IMR-90 (cell line): ENCODE measurements at regions not wholly inside any gene's neighbourhood (a gene's known extent, or its start where the extent isn't known, plus 50 kb on each side); places are given as distances from the start of the nearest gene placed in this dataset.

Source experiments
- ATAC-seq: fragments of 200-7000 bp; cut with Tn5 transposase; 2 replicates; pipeline ENCODE4 v1.9.1; 2020; ENCODE audit warnings: low read depth, mild to moderate bottlenecking, moderate library complexity
- BruUV-seq: library from RNA; stranded (reverse); fragments of 400-500 nt; replicated peaks from 2 replicates; lab custom pipeline; 2021; lab: Mats Ljungman, UMichigan
- CTCF ChIA-PET: fragments of 300-600 bp; formaldehyde crosslinking; extraction: SDS; loops from one replicate; lab custom pipeline; 2021; ENCODE audit warnings: antibody characterized with exemption; lab: Yijun Ruan, JAX
- POLR2A ChIA-PET: fragments of 300-600 bp; sonication (Branson Sonifier 250); formaldehyde crosslinking; loops from one replicate; lab custom pipeline; 2022; ENCODE audit warnings: antibody characterized with exemption; ENCODE audit not compliant: unreplicated experiment; lab: Charles Lee
- DNase-seq: peaks from one replicate; pipeline ENCODE4 v3.0.0; 2013
- H2AFZ ChIP-seq: replicated peaks from 2 replicates; pipeline ENCODE3; 2013; ENCODE audit warnings: low read length, mild to moderate bottlenecking; ENCODE audit not compliant: poor library complexity
- H2AK5ac ChIP-seq: 2 replicates; pipeline ENCODE4 v1.6.1; 2013; ENCODE audit warnings: low read depth, low read length, inconsistent platforms
- H2AK9ac ChIP-seq: replicated peaks from 2 replicates; pipeline ENCODE3; 2013; ENCODE audit warnings: mild to moderate bottlenecking, low read depth, low read length, moderate library complexity; ENCODE audit not compliant: poor library complexity
- H2BK120ac ChIP-seq: 2 replicates; pipeline ENCODE4 v1.6.1; 2013; ENCODE audit warnings: low read depth, low read length, inconsistent platforms
- H2BK15ac ChIP-seq: 3 replicates; pipeline ENCODE4 v1.6.1; 2013; ENCODE audit warnings: low read depth, low read length, inconsistent platforms
- H2BK20ac ChIP-seq: 2 replicates; pipeline ENCODE4 v1.6.1; 2013; ENCODE audit warnings: low read depth, mild to moderate bottlenecking, inconsistent platforms, low read length, moderate library complexity
- H2BK5ac ChIP-seq: 2 replicates; pipeline ENCODE4 v1.6.1; 2013; ENCODE audit warnings: mild to moderate bottlenecking, low read depth, low read length, inconsistent platforms; ENCODE audit not compliant: poor library complexity, severe bottlenecking
- H3K14ac ChIP-seq: replicated peaks from 2 replicates; pipeline ENCODE4 v1.6.1; 2013; ENCODE audit warnings: low read depth, low read length, inconsistent platforms
- H3K18ac ChIP-seq: 2 replicates; pipeline ENCODE4 v1.6.1; 2013; ENCODE audit warnings: low read depth, low read length, control low read depth
- H3K23ac ChIP-seq: 2 replicates; pipeline ENCODE4 v1.6.1; 2013; ENCODE audit warnings: low read depth, low read length, inconsistent platforms
- H3K27ac ChIP-seq: 2 replicates; pipeline ENCODE4 v1.5.1; 2013; ENCODE audit warnings: mild to moderate bottlenecking, control low read depth, low read length; ENCODE audit not compliant: insufficient read depth
- H3K27me3 ChIP-seq: 2 replicates; pipeline ENCODE4 v1.6.1; 2013; ENCODE audit warnings: low read length; ENCODE audit not compliant: control insufficient read depth, insufficient read depth
- H3K36me3 ChIP-seq: 2 replicates; pipeline ENCODE4 v1.6.1; 2013; ENCODE audit warnings: low read length, mixed read lengths; ENCODE audit not compliant: control insufficient read depth, insufficient read depth
- H3K4ac ChIP-seq: 2 replicates; pipeline ENCODE4 v1.6.1; 2013; ENCODE audit warnings: low read depth, low read length, inconsistent platforms
- H3K4me1 ChIP-seq: 2 replicates; pipeline ENCODE4 v1.6.1; 2013; ENCODE audit warnings: low read length, mixed read lengths; ENCODE audit not compliant: control insufficient read depth, insufficient read depth
- H3K4me2 ChIP-seq: 2 replicates; pipeline ENCODE4 v1.6.1; 2013; ENCODE audit warnings: low read depth, mild to moderate bottlenecking, control low read depth, low read length, moderate library complexity
- H3K4me3 ChIP-seq: 2 replicates; pipeline ENCODE4 v1.5.1; 2013; ENCODE audit warnings: low read depth, mild to moderate bottlenecking, control low read depth, low read length, moderate library complexity; ENCODE audit not compliant: insufficient read depth
- H3K56ac ChIP-seq: 2 replicates; pipeline ENCODE4 v1.6.1; 2013; ENCODE audit warnings: low read length, inconsistent platforms; ENCODE audit not compliant: insufficient read depth; ENCODE audit errors: extremely low read depth
- H3K79me1 ChIP-seq, 2 experiments: 2 replicates each; pipeline ENCODE4 v1.6.1; 2013; ENCODE audit warnings: low read length in 2 of 2, inconsistent platforms in 1 of 2, low read depth in 1 of 2
- H3K9ac ChIP-seq: 2 replicates; pipeline ENCODE4 v1.6.1; 2013; ENCODE audit warnings: low read depth, low read length, control low read depth
- H3K9me1 ChIP-seq: 2 replicates; pipeline ENCODE4 v1.6.1; 2013; ENCODE audit warnings: low read length, inconsistent platforms; ENCODE audit not compliant: insufficient read depth
- H3K9me3 ChIP-seq: 2 replicates; pipeline ENCODE4 v1.6.1; 2013; ENCODE audit warnings: low read length; ENCODE audit not compliant: control insufficient read depth, insufficient read depth
- H4K20me1 ChIP-seq: 2 replicates; pipeline ENCODE4 v1.6.1; 2013; ENCODE audit warnings: low read length, inconsistent platforms; ENCODE audit not compliant: insufficient read depth
- H4K5ac ChIP-seq: 2 replicates; pipeline ENCODE4 v1.6.1; 2013; ENCODE audit warnings: mild to moderate bottlenecking, low read depth, low read length, control low read depth
- H4K8ac ChIP-seq, 2 experiments: 2 replicates each; pipeline ENCODE4 v1.6.1; 2013; ENCODE audit warnings: low read depth in 2 of 2, low read length in 2 of 2, control low read depth in 1 of 2, inconsistent platforms in 1 of 2
- H4K91ac ChIP-seq: 2 replicates; pipeline ENCODE4 v1.6.1; 2013; ENCODE audit warnings: low read depth, low read length, inconsistent platforms; ENCODE audit not compliant: insufficient read depth
- BHLHE40 ChIP-seq: fragments of 150-350 bp; IDR thresholded peaks from 2 replicates; pipeline ENCODE4 v1.6.1; 2016; ENCODE audit warnings: mild to moderate bottlenecking, low read depth, low read length
- CEBPB ChIP-seq: IDR thresholded peaks from 2 replicates; pipeline ENCODE4 v1.6.1; 2012; ENCODE audit warnings: low read depth, low read length, improper control_type of control experiment
- CHD1 ChIP-seq: IDR thresholded peaks from 2 replicates; pipeline ENCODE4 v1.6.1; 2012; ENCODE audit warnings: low read depth, low read length, improper control_type of control experiment
- CTCF ChIP-seq: conservative IDR thresholded peaks from 2 replicates; pipeline ENCODE4 v1.5.1; 2012; ENCODE audit warnings: mild to moderate bottlenecking, low read depth, low read length, improper control_type of control experiment
- ELK1 ChIP-seq: fragments of 150-350 bp; IDR thresholded peaks from 2 replicates; pipeline ENCODE4 v1.6.1; 2016; ENCODE audit warnings: low read depth, mild to moderate bottlenecking, low read length, moderate library complexity, borderline replicate concordance
- FOS ChIP-seq: fragments of 150-350 bp; IDR thresholded peaks from 2 replicates; pipeline ENCODE4 v1.6.1; 2016; ENCODE audit warnings: low read depth, low read length
- MAFK ChIP-seq: IDR thresholded peaks from 2 replicates; pipeline ENCODE4 v1.6.1; 2012; ENCODE audit warnings: low read depth, low read length, improper control_type of control experiment
- MAZ ChIP-seq: IDR thresholded peaks from 2 replicates; pipeline ENCODE4 v1.6.1; 2012; ENCODE audit warnings: low read depth, mild to moderate bottlenecking, low read length, improper control_type of control experiment, moderate library complexity, borderline replicate concordance
- MXI1 ChIP-seq: IDR thresholded peaks from 2 replicates; pipeline ENCODE4 v1.6.1; 2012; ENCODE audit warnings: low read depth, mild to moderate bottlenecking, low read length, moderate library complexity, borderline replicate concordance
- SMC3 ChIP-seq: fragments of 150-350 bp; IDR thresholded peaks from 2 replicates; pipeline ENCODE4 v1.6.1; 2016; ENCODE audit warnings: low read depth, mild to moderate bottlenecking, antibody characterized with exemption, low read length, moderate library complexity
- WGBS, 2 experiments: methylation state at CpG; one replicate each; pipeline versions ENCODE4 v1.1.5 to v1.1.7; 2013; ENCODE audit warnings: missing lambda C conversion rate in 2 of 2; ENCODE audit not compliant: insufficient read length in 1 of 2; ENCODE audit errors: extremely low coverage in 2 of 2; 5-methylcytosine and 5-hydroxymethylcytosine counted together
- dilution Hi-C: fragments of 300-500 bp; cut with HindIII; formaldehyde crosslinking; loops from one replicate; pipeline ENCODE4 v1.14.3; 2018; ENCODE audit warnings: low sequenced_read_pairs; ENCODE audit not compliant: unreplicated experiment
- in situ Hi-C: fragments of 300-500 bp; cut with MboI; formaldehyde crosslinking; loops from 3 replicates; pipeline ENCODE4 v1.14.3; 2019; ENCODE audit warnings: low sequenced_read_pairs, inconsistent platforms, mixed read lengths
- intact Hi-C: fragments of 100-400 bp; cut with micrococcal nuclease; formaldehyde crosslinking; loops from 2 replicates; pipeline ENCODE4 v1.10.0; 2022

DNA sequence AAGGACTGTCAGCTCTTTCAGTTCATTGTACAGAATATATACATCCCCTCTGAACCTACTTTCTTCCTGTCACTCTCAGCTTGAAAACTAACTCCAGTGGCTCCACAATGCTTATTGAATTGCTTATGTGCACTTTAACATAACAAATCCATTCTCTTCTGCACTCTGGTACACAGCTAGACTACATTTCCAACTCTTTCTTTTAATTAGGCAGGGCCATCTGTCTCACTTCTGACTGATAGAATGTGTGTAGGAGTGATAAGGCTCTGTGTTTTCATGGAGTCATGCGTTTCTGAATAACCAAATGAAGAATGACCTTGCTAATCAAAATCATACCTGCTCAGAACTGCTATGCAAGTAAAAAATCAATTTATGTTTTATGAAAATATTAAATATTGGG, 278.5 kb upstream of the CCDC179 start:
- DNase-seq (no peak), ATAC-seq (no peak)
- no peak overlapping the region for H4K8ac ChIP-seq
- intact Hi-C loops (no loop called here), dilution Hi-C loops (no loop called here), in situ Hi-C loops (no loop called here)
- H2AFZ ChIP-seq: no peak overlapping the region
- H3K36me3 ChIP-seq: no peaks in the 10 kb centered on the region
- POLR2A ChIA-PET: no interaction called here
- no peaks in the 10 kb centered on the region for H4K20me1 ChIP-seq
- H3K27ac ChIP-seq: no peak overlapping the region
- H2BK5ac ChIP-seq: no peak overlapping the region
- BruUV-seq: no TSS peak
- no peak overlapping the region for H2BK15ac ChIP-seq
- no peaks in the 10 kb centered on the region for H3K27me3 ChIP-seq
- no CpG with 5 or more reads among the region's 1 CpG for WGBS, 2 experiments
- H3K4ac ChIP-seq: no peak overlapping the region
- H3K79me1 ChIP-seq: no peaks in the 10 kb centered on the region
- H3K4me1 ChIP-seq: no peaks in the 10 kb centered on the region
- H2AK5ac ChIP-seq: no peak overlapping the region
- no peak overlapping the region for H3K4me3 ChIP-seq
- no peak overlapping the region for H2AK9ac ChIP-seq
- H2BK120ac ChIP-seq: no peak overlapping the region
- H3K4me2 ChIP-seq: no peak overlapping the region
- no peak overlapping the region for H3K56ac ChIP-seq
- H3K9ac ChIP-seq: no peak overlapping the region
- no peaks in the 10 kb centered on the region; the same call in 1 of the 2 replicates for H3K9me3 ChIP-seq
- no peak overlapping the region for H4K5ac ChIP-seq
- no peak overlapping the region for H3K14ac ChIP-seq
- H3K9me1 ChIP-seq: no peaks in the 10 kb centered on the region
- no peak overlapping the region for H3K23ac ChIP-seq
- no peak overlapping the region for H2BK20ac ChIP-seq
- TF ChIP-seq ELK1: no peak
- no peak for TF ChIP-seq MXI1
- no peak for TF ChIP-seq CTCF
- TF ChIP-seq SMC3: no peak
- no peak for TF ChIP-seq MAZ
- TF ChIP-seq FOS: no peak
- no peak for TF ChIP-seq BHLHE40
- TF ChIP-seq CEBPB: no peak
- TF ChIP-seq CHD1: no peak
- TF ChIP-seq MAFK: no peak
- no peak overlapping the region for H4K91ac ChIP-seq
- no peak overlapping the region for H3K18ac ChIP-seq
- CTCF ChIA-PET: interaction anchor here (0.6 kb wide), 1 partner anchor 205 kb away, joined by 4 read pairs; no protein-coding TSS in a partner anchor
